IMR-90 (cell line): ENCODE measurements at regions not wholly inside any gene's neighbourhood (a gene's known extent, or its start where the extent isn't known, plus 50 kb on each side); places are given as distances from the start of the nearest gene placed in this dataset.

ENCODE experiments used
- BHLHE40 ChIP-seq: fragments of 150-350 bp; IDR thresholded peaks from 2 replicates; pipeline ENCODE4 v1.6.1; 2016; ENCODE audit warnings: mild to moderate bottlenecking, low read depth, low read length
- CHD1 ChIP-seq: IDR thresholded peaks from 2 replicates; pipeline ENCODE4 v1.6.1; 2012; ENCODE audit warnings: low read depth, low read length, improper control_type of control experiment
- CTCF ChIP-seq: conservative IDR thresholded peaks from 2 replicates; pipeline ENCODE4 v1.5.1; 2012; ENCODE audit warnings: mild to moderate bottlenecking, low read depth, low read length, improper control_type of control experiment
- MAZ ChIP-seq: IDR thresholded peaks from 2 replicates; pipeline ENCODE4 v1.6.1; 2012; ENCODE audit warnings: low read depth, mild to moderate bottlenecking, low read length, improper control_type of control experiment, moderate library complexity, borderline replicate concordance
- MXI1 ChIP-seq: IDR thresholded peaks from 2 replicates; pipeline ENCODE4 v1.6.1; 2012; ENCODE audit warnings: low read depth, mild to moderate bottlenecking, low read length, moderate library complexity, borderline replicate concordance
- POLR2A ChIP-seq: IDR thresholded peaks from 2 replicates; pipeline ENCODE4 v1.6.1; 2012; ENCODE audit warnings: mild to moderate bottlenecking, low read depth, low read length
- RAD21 ChIP-seq: IDR thresholded peaks from 2 replicates; pipeline ENCODE4 v1.6.1; 2012; ENCODE audit warnings: low read length, improper control_type of control experiment
- SMC3 ChIP-seq: fragments of 150-350 bp; IDR thresholded peaks from 2 replicates; pipeline ENCODE4 v1.6.1; 2016; ENCODE audit warnings: low read depth, mild to moderate bottlenecking, antibody characterized with exemption, low read length, moderate library complexity
- USF2 ChIP-seq: fragments of 150-350 bp; IDR thresholded peaks from 2 replicates; pipeline ENCODE4 v1.6.1; 2017; ENCODE audit warnings: mild to moderate bottlenecking, antibody characterized with exemption, low read length, low read depth
- TF ChIP-seq, protein P1 (sequence below): fragments of 150-350 bp; IDR thresholded peaks from 2 replicates; pipeline ENCODE4 v1.6.1; 2016; ENCODE audit warnings: low read depth, mild to moderate bottlenecking, low read length, moderate library complexity, borderline replicate concordance

- no peak for TF ChIP-seq CTCF
- no peak for TF ChIP-seq MXI1
- TF ChIP-seq POLR2A, result no peak
- TF ChIP-seq BHLHE40, result no peak
- TF ChIP-seq MAZ, result no peak
- TF ChIP-seq CHD1, result no peak
- no peak for TF ChIP-seq SMC3
- TF ChIP-seq USF2, result no peak
- TF ChIP-seq RAD21, result no peak
- TF ChIP-seq, protein P1, sequence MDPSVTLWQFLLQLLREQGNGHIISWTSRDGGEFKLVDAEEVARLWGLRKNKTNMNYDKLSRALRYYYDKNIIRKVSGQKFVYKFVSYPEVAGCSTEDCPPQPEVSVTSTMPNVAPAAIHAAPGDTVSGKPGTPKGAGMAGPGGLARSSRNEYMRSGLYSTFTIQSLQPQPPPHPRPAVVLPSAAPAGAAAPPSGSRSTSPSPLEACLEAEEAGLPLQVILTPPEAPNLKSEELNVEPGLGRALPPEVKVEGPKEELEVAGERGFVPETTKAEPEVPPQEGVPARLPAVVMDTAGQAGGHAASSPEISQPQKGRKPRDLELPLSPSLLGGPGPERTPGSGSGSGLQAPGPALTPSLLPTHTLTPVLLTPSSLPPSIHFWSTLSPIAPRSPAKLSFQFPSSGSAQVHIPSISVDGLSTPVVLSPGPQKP, result no peak
These were observed 157.5 kb upstream of the SMIM31 start for GRCh38 chr4:164596318-164596878.
